Thyroid gland (tissue), 4 donors: ENCODE measurements at regions not wholly inside any gene's neighbourhood (a gene's known extent, or its start where the extent isn't known, plus 50 kb on each side); places are given as distances from the start of the nearest gene placed in this dataset.

Source experiments
- POLR2A ChIP-seq, 2 donors: fragments of 450-650 bp; IDR thresholded peaks; one replicate each; pipeline ENCODE4 v1.6.1; 2017; ENCODE audit warnings: antibody characterized with exemption in 2 of 2, mild to moderate bottlenecking in 2 of 2, moderate library complexity in 1 of 2
- TF ChIP-seq, protein P1 (sequence below), 6 experiments: fragments of 200-600 bp in 3 of 6; fragments of 450-650 bp in 3 of 6; sonication (generic) in 3 of 6; IDR thresholded peaks; one replicate each; pipeline ENCODE4 v1.5.1; 2016 to 2019; ENCODE audit warnings: antibody characterized with exemption in 6 of 6, mild to moderate bottlenecking in 2 of 6, inconsistent platforms in 1 of 6, moderate library complexity in 1 of 6

DNA sequence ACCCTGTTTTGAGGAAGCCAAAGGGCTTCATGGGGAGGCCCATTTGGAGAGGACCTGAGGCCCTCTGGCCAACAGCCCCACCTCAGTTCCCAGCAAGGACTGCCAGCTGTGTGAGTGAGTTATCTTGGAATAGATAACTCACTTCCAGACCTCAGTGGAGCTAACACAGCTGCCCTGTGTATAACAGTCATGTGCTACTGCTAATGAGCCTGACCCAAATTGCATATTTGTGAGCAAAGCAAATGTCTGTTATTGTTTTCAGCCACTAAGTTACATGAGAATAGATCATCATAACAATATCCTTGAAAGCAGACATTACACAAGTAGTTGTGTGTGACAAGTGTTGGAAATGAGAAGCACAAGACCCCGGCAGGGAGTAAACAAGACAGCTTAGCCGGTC, 355.8 kb downstream of the MCTP2 start:
- TF ChIP-seq, protein P1, sequence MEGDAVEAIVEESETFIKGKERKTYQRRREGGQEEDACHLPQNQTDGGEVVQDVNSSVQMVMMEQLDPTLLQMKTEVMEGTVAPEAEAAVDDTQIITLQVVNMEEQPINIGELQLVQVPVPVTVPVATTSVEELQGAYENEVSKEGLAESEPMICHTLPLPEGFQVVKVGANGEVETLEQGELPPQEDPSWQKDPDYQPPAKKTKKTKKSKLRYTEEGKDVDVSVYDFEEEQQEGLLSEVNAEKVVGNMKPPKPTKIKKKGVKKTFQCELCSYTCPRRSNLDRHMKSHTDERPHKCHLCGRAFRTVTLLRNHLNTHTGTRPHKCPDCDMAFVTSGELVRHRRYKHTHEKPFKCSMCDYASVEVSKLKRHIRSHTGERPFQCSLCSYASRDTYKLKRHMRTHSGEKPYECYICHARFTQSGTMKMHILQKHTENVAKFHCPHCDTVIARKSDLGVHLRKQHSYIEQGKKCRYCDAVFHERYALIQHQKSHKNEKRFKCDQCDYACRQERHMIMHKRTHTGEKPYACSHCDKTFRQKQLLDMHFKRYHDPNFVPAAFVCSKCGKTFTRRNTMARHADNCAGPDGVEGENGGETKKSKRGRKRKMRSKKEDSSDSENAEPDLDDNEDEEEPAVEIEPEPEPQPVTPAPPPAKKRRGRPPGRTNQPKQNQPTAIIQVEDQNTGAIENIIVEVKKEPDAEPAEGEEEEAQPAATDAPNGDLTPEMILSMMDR (IDR thresholded peaks at IDR 0.05), result no peak
- no peak for TF ChIP-seq POLR2A (IDR thresholded peaks at IDR 0.05)
